ENCODE measurements at regions not wholly inside any gene's neighbourhood (a gene's known extent, or its start where the extent isn't known, plus 50 kb on each side); places are given as distances from the start of the nearest gene placed in this dataset.

- TF ChIP-seq CTCF (IDR thresholded peaks at IDR 0.05) (no peak), POLR2A (IDR thresholded peaks at IDR 0.05) (no peak), POLR2AphosphoS5 (IDR thresholded peaks at IDR 0.05; ENCODE audit: insufficient read depth in 1 of 2, low read depth in 1 of 2) (no peak)
These were observed 189.0 kb upstream of the FBXO33 start for GRCh38 chr14:39621223-39621622.
